ENCODE measurements at regions not wholly inside any gene's neighbourhood (a gene's known extent, or its start where the extent isn't known, plus 50 kb on each side); places are given as distances from the start of the nearest gene placed in this dataset.
"Not testable (repeated sequence)": the region's sequence is repeated elsewhere in the genome, so short reads cannot be mapped to it uniquely, and the experiment has no call there.

DNA sequence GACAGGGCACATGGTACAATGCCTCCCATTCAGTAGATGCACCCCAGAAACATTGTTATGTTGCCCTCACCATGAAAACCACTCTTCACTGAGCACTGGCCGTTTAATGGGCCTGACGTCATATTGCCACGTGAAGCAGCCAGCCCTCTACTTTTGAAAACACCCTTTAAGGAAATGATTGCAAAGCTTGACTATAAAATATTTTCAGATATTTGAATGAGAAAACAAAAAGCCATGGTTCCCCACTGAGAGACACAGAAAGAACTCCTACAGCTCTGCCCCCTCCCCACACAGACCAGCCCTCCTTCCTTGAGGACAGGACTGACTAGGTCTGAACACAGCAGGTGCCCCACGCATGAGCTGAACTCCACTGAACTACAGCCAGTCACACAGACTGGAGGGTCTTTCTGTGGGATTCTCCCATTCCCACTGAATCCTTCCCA lies 349.1 kb downstream of the ANAPC1 start:
- H3K4me1 ChIP-seq: peaks cover 0 to 9% (median 0%) of the 10 kb centered on the region in 4 donors
- no peak for TF ChIP-seq POLR2A (IDR thresholded peaks at IDR 0.05)
- TF ChIP-seq, protein P1, sequence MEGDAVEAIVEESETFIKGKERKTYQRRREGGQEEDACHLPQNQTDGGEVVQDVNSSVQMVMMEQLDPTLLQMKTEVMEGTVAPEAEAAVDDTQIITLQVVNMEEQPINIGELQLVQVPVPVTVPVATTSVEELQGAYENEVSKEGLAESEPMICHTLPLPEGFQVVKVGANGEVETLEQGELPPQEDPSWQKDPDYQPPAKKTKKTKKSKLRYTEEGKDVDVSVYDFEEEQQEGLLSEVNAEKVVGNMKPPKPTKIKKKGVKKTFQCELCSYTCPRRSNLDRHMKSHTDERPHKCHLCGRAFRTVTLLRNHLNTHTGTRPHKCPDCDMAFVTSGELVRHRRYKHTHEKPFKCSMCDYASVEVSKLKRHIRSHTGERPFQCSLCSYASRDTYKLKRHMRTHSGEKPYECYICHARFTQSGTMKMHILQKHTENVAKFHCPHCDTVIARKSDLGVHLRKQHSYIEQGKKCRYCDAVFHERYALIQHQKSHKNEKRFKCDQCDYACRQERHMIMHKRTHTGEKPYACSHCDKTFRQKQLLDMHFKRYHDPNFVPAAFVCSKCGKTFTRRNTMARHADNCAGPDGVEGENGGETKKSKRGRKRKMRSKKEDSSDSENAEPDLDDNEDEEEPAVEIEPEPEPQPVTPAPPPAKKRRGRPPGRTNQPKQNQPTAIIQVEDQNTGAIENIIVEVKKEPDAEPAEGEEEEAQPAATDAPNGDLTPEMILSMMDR (IDR thresholded peaks at IDR 0.05): no peak
- H3K9me3 ChIP-seq: no peaks in the 10 kb centered on the region
- no peaks in the 10 kb centered on the region for H3K36me3 ChIP-seq
- peak in 2 of 3 donors; percentile 23 to 51 for DNase-seq
- H3K4me3 ChIP-seq: no peak overlapping the region
- H3K27me3 ChIP-seq: no peaks in the 10 kb centered on the region
- peak overlapping the region in 1 of 4 donors; percentile 39 for H3K27ac ChIP-seq

DNA sequence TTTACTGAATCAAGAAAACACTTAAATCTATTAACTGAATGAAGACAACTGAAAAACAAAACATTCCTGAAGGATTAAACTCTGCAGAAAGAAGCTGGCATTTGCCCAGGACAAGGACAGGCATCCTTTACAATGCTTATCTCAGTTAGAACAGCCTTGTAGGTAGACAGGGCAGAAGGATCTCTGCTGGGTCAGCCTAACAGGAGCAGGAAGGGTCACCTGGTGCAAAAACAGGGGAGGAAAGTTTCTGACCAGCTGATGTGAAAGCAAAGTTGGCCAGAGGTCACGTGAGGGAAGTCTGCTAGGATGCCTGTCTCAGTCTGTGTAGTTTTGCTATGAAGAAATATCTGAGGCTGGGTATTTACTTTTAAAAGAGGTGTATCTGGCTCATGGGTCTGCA lies 348.6 kb downstream of the ANAPC1 start:
- Histone ChIP-seq H3K36me3 (no peaks in the 10 kb centered on the region), H3K27ac (peak overlapping the region in 1 of 4 donors; percentile 39), H3K4me3 (no peak overlapping the region), H3K4me1 (peaks cover 0 to 9% (median 0%) of the 10 kb centered on the region in 4 donors), H3K9me3 (no peaks in the 10 kb centered on the region), H3K27me3 (no peaks in the 10 kb centered on the region)
- DNase-seq: no peak
- TF ChIP-seq POLR2A (IDR thresholded peaks at IDR 0.05): no peak
- TF ChIP-seq, protein P1 (IDR thresholded peaks at IDR 0.05): no peak

DNA sequence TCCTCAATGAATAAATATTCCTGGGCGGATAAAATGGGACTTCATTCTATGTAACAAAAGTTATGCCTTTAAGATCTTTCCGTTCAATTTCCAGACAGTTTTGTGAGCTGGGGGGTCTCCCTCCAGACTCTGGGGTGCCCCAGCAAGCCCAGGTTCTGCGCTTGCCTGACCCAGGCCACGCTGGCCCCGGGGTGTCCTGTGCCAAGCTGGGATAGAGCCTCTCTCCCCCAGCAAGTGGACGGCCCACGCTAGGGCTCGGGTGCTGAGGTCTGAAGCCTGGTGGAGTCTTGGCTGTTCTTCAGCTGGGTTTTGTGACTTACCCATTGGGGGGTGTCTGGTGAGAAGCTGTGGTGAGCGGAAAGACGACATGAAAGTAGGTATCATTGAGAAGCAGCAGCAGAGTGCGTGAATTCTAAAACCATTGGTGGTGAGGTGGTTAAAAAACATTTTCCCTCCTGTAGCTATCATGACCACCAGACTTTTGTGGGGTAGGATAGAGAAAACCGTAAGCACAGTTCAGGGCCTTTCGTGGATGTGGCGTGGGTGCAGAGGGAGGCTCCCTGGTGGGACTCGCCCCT lies 346.8 kb downstream of the ANAPC1 start:
- Histone ChIP-seq H3K27ac (no peak overlapping the region), H3K36me3 (no peaks in the 10 kb centered on the region), H3K4me1 (peaks cover 0 to 9% (median 0%) of the 10 kb centered on the region in 4 donors), H3K4me3 (no peak overlapping the region), H3K27me3 (no peaks in the 10 kb centered on the region), H3K9me3 (no peaks in the 10 kb centered on the region)
- no peak for DNase-seq
- no peak for TF ChIP-seq POLR2A (IDR thresholded peaks at IDR 0.05)
- TF ChIP-seq, protein P1 (IDR thresholded peaks at IDR 0.05): no peak

DNA sequence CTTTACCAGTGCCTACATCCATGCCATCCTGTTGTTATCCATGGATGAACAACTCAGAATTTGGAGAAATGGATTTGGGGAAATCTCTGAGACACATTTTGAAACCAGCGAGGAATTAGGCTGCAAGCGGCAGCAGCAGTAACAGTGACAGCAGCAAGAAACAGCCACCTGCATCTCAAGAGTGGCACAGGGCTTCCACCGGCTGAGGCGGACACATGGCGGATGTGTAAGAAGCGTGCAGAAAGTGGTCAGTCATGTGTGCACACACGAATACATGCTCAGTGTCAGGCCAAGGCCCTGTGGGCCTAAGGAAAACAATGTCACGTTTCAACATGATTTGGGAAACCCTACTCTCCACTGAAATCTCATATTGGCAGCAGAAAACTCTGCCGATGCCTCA lies 344.0 kb downstream of the ANAPC1 start:
- not testable (repeated sequence) for H3K4me3 ChIP-seq, H3K4me1 ChIP-seq, H3K27ac ChIP-seq, H3K36me3 ChIP-seq, H3K9me3 ChIP-seq, DNase-seq, H3K27me3 ChIP-seq

DNA sequence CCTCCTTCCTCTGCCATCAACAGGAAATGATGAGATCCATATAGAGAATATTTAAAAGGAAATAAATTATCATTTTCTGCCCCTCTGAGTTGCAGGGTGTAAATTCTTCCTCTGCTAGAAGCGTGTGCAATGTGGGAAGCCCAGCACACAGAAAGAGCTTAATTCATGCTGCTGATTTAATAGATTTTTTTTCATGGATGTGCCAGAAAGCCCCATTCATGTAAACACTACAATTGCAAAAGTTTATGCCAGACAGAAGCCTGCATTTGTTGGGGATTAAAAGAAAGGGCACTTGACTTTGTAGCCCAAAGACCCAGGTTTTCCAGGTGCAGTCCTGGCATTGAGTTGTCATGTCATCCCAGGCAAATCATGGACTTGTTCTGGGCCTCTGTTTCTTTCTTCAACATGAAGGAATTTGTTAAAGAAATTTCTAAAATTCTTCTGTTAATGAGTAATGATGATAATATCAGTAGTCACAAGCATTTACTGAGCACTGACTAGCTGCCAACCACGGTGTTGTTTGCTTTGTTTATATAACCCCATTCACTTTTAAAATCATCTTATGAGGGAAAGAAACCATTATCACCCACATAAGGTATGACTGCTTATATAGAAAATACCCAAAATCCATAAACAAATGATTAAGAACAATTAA lies 341.7 kb downstream of the ANAPC1 start:
- not testable (repeated sequence) for H3K27me3 ChIP-seq, H3K9me3 ChIP-seq, DNase-seq, H3K36me3 ChIP-seq, H3K4me3 ChIP-seq, H3K27ac ChIP-seq, H3K4me1 ChIP-seq

DNA sequence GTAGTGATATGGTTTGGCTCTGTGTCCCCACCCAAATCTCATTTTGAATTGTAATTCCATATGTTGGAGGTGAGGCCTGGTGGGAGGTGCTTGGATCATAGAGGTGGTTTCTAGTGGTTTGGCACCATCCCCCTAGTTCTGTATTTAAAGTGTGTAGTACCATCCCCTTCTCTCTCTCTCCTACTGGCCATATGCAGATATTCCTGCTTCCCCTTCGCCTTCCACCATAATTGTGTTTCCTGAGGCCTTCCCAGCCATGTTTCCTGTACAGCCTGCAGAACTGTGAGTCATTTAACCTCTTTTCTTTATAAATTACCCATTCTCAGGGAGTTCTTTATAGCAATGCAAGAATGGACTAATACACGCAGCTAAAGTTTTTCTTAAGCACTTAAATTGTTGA lies 340.0 kb downstream of the ANAPC1 start:
- DNase-seq, H3K27ac ChIP-seq, H3K4me1 ChIP-seq, H3K36me3 ChIP-seq, H3K27me3 ChIP-seq, H3K9me3 ChIP-seq, H3K4me3 ChIP-seq: not testable (repeated sequence)

GRCh38 chr2:111545723-111546431 lies 338.1 kb downstream of the ANAPC1 start:
- not testable (repeated sequence) for H3K4me1 ChIP-seq, H3K9me3 ChIP-seq, H3K4me3 ChIP-seq, H3K27me3 ChIP-seq, H3K36me3 ChIP-seq, DNase-seq, H3K27ac ChIP-seq

GRCh38 chr2:111546578-111546977 lies 337.4 kb downstream of the ANAPC1 start:
- H3K27me3 ChIP-seq, H3K27ac ChIP-seq, H3K4me3 ChIP-seq, H3K4me1 ChIP-seq, H3K9me3 ChIP-seq, DNase-seq, H3K36me3 ChIP-seq: not testable (repeated sequence)

GRCh38 chr2:111549174-111549573 lies 334.8 kb downstream of the ANAPC1 start:
- not testable (repeated sequence) for H3K4me3 ChIP-seq, H3K36me3 ChIP-seq

DNA sequence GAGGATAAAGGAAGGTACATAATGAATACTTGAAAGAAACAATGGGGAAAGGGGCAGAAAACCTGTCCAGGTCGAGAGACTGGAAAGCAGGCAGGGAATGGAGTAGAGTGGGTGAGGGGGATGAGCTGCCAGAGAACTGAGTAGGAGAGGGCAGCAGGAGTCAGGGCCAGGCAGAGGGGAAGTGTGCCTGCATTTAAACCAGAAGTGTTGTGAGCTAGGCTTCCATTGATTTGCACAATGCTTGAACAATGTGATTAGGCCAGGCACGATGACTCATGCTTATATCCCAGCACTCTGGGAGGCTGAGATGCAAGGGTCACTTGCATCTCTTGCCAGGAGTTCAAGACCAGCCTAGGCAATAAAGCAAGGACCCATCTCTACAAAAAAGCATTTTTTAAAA lies 332.6 kb downstream of the ANAPC1 start:
- H3K4me1 ChIP-seq, H3K27ac ChIP-seq, H3K27me3 ChIP-seq, H3K36me3 ChIP-seq, DNase-seq, H3K9me3 ChIP-seq, H3K4me3 ChIP-seq: not testable (repeated sequence)

More at GRCh38 chr2:111549174-111549573, 334.8 kb downstream of the ANAPC1 start:
- not testable (repeated sequence) for H3K27ac ChIP-seq, H3K27me3 ChIP-seq, H3K9me3 ChIP-seq, DNase-seq, H3K4me1 ChIP-seq

DNA sequence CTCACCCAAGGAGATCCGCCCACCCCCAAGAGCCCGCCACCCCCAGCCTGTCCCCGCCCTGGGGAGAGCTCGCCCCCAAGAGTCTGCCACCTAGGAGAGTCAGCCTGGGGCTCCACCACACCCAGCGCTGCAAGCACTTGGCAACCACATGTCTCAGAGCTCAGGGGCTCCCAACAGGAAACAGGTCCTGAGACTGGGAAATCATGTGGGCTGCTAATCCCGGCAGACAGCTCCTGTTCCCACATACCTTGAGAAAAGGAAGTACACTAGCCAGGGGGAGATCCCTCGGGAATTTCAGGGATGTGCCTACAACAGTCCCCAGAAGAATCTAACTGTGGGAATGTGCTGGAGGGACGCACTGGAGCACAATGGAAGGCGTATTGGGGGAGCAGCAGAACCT lies 331.4 kb downstream of the ANAPC1 start:
- DNase-seq, H3K9me3 ChIP-seq, H3K27ac ChIP-seq, H3K27me3 ChIP-seq, H3K36me3 ChIP-seq, H3K4me1 ChIP-seq, H3K4me3 ChIP-seq: not testable (repeated sequence)

Measured in Peyer's patch (tissue), 4 donors.